GM18505 (cell line): ENCODE measurements at regions not wholly inside any gene's neighbourhood (a gene's known extent, or its start where the extent isn't known, plus 50 kb on each side); places are given as distances from the start of the nearest gene placed in this dataset.

ENCODE experiments used
- ATAC-seq: cut with Tn5 transposase; IDR thresholded peaks from one replicate; pipeline ENCODE4 v1.9.1; 2021; ENCODE audit not compliant: unreplicated experiment
- POLR2A ChIP-seq: IDR thresholded peaks from 4 replicates; pipeline ENCODE4 v1.6.1; 2011; ENCODE audit warnings: borderline replicate concordance; ENCODE audit not compliant: insufficient read depth, insufficient read length; ENCODE audit errors: extremely low read depth

- no peak for ATAC-seq
- no peak for TF ChIP-seq POLR2A
These were observed 160.8 kb upstream of the PHACTR1 start for GRCh38 chr6:12555781-12556180.

DNA sequence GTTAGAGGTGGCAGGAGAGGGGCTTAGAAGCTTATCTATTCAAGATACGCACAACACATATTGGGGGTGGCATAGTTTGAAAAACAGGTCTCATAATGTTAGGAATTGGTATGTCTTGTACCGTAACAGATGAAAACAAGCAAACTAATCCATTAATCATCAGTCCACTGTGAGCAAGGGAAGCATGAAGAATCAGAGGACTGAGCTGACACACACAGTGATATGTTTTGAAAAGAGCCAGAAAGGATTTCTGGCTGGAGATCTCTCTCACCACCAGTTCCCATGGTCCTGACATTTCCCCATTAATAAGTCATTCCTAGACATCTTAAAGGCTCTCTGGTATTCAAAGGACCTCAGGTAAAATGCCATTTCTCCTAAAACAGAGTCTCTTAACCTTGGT lies 158.8 kb upstream of the PHACTR1 start:
- ATAC-seq = no peak
- TF ChIP-seq POLR2A = no peak

GRCh38 chr6:12560315-12560714 lies 156.3 kb upstream of the PHACTR1 start:
- no peak for TF ChIP-seq POLR2A
- ATAC-seq = no peak

- no peak for ATAC-seq
- TF ChIP-seq POLR2A = no peak
These were observed 149.9 kb upstream of the PHACTR1 start for GRCh38 chr6:12566618-12567123.

DNA sequence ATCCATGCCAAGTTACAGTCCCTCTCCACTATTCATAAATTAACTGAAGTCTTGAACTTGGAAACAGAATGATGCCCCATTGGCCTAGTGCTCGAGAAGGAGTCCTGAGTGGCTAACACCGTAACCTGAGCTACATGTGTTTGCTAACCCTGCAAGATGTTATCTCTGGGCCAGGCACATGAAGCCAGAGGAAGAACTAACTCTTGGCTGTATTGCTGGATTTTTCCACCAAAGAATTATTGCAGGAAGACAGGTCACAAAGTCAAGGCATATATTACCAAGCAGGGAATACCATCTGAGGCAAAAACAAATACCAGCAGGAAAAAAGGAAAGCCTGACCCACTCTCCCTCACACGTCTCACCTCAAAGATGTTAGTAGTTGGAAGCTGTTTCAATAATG lies 148.9 kb upstream of the PHACTR1 start:
- no peak for TF ChIP-seq POLR2A
- ATAC-seq = no peak

DNA sequence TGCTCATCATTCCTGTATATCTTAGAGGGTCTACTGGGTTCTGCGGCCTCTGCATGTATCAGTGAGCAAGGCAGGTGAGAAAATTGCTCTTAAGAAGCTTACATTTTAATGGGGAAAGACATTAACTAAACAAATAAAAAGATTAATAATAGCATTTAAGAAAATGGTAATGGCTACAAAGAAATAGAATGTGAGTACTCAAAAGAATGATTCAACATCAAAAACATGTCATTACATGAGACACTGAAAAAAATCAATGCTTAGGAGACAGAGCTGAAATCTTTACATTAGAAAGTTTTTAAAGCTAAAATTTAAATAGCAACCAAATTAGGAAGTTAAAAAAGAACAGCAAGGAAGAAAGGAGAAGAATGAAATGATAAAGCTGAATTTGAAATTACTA lies 146.9 kb upstream of the PHACTR1 start:
- ATAC-seq = no peak
- TF ChIP-seq POLR2A = no peak

- ATAC-seq = no peak
- TF ChIP-seq POLR2A = no peak
These were observed 146.0 kb upstream of the PHACTR1 start for GRCh38 chr6:12570461-12571030.

DNA sequence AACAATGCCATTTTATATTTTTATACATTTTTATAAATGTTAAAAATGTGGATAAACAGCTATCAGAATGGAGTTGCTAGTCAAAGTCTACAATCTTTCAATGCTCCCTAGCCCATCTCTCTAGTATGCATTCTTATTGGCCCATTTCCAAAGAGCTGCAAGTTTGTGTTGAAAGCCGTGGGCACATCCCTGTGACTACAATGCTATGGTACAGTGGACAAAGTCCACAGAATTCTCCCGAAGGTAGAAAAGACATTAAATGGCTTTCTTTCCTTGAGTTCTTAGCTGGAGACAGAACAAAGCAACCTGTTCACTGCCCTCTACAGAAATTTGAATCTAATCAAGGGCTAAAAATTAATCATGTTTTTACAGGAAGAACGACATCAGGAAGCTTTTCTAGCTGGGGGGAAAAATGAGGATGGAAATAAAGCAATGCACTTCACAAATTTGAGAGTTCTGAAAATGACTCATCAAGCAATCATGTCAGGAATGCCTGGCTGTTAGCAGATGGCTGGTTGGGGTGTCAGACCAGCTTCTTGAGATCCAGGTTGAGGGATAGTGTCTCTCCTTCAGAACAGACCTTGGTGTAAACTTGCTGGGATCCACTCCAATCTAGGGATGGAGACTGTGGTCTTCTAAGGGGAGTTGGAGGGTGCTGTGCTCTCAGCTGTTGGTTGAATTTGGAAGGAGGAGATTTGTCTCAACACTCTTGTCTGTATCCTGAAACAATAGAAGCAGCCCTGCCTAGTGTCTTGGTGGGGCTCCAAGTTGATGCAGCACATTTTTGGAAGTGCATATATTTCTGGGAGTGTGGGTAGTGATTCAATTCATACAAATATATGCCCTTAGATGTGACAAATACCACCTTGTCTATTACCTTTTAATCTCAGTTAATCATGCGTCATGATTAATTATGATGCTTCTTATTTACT lies 143.4 kb upstream of the PHACTR1 start:
- no peak for TF ChIP-seq POLR2A
- ATAC-seq = no peak

DNA sequence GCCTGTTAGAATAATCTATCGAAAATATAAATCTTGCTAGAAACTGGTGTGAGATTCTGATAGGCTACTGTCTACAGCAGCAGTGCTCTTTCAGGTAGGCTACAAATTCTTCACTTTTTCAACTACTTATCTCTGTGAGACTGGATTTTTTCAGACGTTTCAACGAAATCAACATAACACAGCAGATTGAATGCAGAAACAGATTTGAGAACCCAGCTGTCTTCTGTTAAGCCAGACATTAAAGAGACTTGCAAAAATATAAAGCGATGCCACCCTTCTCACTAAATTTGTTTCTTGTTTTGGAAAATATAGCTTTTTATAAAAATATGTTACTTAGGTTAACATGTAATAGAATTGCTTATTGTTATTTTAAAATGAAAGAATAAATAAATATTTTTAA lies 140.6 kb upstream of the PHACTR1 start:
- no peak for ATAC-seq
- no peak for TF ChIP-seq POLR2A

DNA sequence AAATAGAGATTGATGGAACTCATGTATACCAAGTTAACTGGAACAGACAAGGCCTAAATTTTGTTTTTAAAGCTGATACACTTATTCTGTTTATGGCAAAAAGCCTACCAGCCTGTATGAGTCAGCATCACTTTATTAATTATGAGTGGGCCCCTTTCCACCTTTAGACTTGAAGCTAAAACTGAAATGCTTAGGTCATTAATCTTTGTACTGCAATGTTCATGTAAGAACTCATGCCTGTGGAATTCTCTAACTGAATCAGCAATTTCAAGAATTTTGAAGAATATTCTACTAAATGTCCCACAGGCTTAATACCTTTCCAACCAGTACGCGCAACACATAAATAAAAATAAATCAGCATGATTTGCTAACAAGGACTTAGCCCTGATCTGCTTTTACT lies 140.2 kb upstream of the PHACTR1 start:
- no peak for TF ChIP-seq POLR2A
- ATAC-seq = no peak

GRCh38 chr6:12577124-12577850 lies 139.3 kb upstream of the PHACTR1 start:
- no peak for TF ChIP-seq POLR2A
- ATAC-seq = no peak

DNA sequence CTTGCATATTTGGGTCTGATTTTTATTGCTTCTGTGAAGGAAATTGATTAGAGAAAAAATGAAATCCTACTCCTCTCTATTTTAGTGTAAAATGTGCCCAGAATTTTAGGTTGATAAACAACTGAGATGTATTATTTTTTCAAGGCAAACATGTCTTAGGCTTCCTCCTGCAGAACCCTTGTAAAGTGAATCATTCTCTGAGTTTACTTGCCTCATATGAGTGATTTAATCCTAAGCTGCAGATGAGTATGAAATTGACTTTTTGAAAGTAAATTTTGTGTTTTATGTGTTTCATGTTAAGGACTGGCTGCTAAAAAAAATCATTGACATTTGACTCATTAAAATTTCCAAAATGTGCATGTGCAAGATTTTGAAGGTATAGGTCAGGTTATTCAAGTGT lies 138.5 kb upstream of the PHACTR1 start:
- ATAC-seq = no peak
- TF ChIP-seq POLR2A = no peak

DNA sequence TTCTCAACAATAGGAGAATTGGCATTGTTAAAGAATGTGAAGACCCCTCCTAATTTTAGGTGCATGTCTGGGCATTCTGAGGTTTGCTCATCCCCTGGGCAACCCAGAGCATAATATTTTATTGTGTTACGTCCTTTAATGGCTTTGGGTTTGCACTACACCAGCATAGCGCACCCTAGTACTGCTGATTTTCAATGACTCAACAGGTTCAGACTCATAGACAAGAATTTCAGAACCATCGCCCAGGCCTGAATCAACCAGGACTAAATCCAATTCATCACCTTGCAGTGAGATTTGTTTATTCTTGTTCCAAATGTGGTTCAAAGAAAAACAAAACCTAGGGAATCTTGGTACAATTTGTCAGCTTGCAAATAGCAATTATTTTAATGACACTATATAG lies 137.8 kb upstream of the PHACTR1 start:
- TF ChIP-seq POLR2A = no peak
- no peak for ATAC-seq
